HG03060 (cell line): ENCODE measurements at regions not wholly inside any gene's neighbourhood (a gene's known extent, or its start where the extent isn't known, plus 50 kb on each side); places are given as distances from the start of the nearest gene placed in this dataset.

Experiments
- ATAC-seq: cut with Tn5 transposase; IDR thresholded peaks from one replicate; pipeline ENCODE4 v1.9.1; 2021; ENCODE audit warnings: low read depth, moderate number of reproducible peaks; ENCODE audit not compliant: unreplicated experiment

DNA sequence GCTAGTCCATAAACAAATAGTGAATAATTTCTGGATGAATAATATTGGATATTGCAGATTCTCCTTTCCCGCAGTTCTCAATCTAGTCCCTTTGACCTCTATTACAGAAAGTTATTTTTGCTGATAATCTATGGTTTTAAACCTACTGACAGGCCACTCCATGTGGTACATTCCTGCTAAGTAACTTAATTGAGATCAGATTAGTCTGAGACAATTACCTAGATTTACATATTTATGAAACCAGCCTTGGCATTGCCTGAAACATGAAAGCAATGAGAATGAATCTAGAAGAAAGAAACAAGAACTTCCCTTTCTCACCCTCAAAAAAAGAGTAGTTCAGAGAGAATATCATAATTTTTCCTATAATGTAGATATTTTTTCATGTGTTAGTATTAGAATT is 964.2 kb downstream of the JRKL start:
- no peak for ATAC-seq

DNA sequence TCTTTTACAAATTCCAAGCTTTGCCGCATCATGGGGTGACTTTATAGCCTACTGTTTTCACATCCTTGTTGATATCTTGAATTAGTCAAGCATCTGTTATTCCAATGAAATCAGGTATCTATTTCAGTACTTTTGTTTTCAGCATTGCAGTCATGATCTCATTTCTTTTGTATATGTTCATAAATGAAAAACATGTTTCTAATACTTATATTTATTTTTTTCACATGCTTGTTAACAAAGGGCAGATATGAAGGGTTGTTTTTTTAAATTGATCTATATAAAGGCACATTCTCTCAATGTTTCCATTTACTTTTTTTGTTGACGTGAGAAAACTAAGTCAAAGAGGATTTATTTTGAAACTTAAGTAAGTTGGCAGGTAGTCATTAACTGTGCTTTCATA is 964.8 kb downstream of the JRKL start:
- no peak for ATAC-seq

DNA sequence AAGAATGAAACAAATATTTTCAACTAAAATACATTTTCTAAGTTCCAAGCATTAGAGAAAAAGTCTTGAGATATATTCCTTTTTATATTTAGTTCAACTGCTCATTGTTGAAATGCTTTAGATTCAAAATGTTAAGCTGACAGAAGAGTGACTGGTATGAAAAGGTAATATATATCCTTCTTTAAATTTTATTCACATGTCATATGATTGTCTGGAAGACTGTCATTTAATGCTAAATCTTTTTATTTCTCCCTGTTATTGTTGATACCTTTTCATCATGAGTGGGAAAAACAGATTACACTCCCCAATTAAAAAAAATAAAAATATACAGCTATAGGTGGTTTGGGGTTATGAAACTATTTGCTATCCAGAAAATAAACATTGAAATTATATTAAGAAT is 965.4 kb downstream of the JRKL start:
- ATAC-seq = no peak

DNA sequence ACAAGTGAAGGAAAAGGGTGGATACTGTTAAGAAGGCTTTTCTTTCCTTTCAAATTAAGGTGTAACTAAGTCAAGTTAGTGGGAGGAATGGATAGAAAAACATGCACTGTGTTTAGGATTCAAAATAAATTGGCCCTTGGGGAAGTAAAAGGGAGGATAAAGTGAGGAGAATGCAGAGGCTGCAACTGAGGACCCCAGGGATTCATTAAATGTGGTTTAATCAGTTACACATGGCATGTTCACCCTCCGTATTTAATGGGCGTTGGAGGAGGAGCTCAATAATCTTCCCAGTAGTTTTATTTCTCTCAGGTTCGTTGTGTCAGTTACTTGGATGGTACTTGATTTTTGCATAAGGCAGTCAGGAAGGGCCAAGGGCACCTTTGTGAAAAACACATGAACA is 966.3 kb downstream of the JRKL start:
- ATAC-seq = no peak

DNA sequence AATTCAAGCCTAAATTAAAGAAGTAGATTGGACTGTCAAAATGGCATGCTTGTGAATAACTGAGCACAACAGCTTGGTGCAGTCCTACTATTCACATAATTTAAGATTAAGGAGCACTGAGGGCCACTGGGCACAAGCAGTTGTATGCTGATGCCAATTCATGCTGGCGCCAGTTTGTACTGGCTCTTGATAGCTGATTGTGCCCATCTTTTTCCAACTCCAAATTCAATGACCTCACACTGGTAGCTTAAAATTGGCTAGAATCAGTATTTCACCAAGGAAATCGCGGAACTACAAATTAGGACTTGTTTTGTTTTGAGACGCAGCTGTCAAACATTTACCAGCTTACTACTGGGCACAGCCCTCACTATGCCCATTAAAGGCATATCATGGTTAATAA is 969.2 kb downstream of the JRKL start:
- ATAC-seq = no peak

DNA sequence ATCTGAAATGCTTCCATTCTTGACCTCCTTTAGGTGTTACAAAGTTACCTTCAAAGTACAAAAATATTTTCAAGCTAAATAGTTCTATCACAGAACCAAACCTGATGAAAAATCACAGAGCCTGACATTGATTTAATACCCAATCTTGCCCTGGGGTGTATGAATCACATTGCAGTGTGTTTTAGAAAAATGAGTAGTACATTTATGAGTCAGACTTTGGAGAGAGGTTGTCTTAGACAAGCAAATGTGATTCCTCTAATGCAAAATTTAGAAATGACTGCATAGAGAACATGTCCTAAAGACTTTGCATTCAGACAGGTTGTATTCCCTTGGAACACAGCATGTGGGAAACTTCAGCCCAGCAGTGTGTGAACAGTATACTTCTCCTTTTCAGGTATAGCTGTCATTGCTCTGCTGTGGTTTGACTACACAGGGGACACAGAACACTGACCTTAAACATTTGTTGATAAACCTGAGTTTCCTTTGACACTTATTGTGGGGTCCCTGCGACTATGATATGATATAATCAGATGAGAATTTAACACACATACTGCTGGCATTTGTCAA is 972.1 kb downstream of the JRKL start:
- ATAC-seq = no peak

DNA sequence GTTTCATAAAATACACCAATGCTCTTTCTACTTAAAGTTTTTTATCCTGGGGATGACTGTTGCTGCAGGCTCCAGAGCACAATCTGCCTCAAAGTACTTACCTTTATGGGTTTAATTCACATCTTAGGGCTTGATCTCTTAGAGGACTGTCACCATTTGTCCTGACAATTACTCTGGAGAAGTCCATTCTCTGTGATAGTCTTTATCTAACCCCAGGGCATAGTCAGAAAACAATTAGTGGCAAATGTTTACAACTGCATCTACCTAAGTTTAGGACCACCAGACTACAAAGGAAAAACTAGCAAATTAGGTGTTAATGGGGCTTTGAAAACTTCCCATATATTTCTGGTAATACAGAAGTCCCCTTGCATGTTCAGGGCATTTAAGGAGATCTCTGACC is 973.5 kb downstream of the JRKL start:
- no peak for ATAC-seq

DNA sequence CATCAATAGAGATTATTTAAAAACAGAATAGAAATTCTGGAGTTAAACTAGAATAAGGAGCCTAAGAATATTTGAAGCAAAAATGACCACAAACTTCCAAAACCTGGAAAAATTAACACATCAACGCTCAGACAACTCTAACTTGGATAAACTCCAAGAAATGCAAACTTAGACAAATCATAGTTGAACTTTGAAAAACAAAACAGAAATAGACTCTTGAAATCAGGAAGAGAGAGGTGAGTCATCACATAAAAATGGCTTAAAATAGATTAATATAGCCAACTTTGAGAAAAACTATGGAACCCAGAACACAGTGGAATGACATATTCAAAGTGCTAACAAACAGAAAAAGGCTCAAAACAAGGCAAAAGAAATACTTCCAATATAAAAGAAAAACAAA is 974.2 kb downstream of the JRKL start:
- no peak for ATAC-seq

DNA sequence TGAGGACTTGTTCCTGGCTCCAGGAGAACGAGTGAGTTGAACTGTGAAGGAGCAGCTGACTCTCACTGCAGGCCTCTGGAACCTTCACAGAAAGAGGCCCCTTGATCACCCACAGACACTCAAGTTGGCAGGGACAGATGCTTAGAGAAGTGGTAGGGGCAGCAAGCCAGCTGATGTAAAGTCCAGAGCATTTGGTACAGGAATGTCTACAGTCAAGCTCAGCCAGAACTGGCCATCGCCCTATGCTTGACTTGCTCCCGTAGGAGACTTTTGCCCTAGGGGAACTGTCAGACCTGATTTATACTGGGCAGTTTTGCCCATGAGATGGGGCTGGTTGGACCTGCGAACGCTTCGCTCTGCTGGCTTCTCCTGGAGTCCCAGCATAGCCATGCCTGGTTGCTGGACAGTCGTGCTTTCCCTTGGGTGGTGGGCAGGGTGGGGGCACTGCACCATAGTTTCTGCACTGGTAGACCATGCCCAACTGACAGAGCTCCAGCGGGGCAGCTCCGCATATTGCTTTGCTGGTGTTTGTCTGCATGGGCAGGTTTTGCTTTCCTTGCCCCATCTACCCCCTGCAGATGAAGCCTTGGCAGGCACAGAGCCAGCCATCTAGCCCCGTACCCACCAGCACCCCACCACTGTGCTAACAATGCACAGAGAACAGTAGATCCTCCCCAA is 977.7 kb downstream of the JRKL start:
- ATAC-seq = no peak

DNA sequence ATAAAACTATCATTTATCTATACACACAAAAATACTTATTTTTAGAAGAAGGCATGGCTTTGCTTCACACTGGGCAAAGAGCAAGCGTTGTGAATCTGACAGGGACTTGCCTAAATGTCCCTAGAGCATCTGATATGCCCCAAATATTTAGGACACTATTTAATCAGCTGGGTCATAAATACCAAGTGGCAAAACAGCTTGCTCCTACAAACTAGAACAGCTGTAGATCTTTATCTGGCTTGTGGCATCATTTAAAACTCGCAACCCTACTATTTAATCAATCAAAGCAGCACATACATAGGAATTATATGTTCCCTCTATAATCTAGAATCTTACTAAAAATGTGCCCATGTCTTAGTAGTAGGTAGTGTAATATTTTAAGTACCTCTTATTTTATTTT is 999.5 kb downstream of the JRKL start:
- no peak for ATAC-seq

DNA sequence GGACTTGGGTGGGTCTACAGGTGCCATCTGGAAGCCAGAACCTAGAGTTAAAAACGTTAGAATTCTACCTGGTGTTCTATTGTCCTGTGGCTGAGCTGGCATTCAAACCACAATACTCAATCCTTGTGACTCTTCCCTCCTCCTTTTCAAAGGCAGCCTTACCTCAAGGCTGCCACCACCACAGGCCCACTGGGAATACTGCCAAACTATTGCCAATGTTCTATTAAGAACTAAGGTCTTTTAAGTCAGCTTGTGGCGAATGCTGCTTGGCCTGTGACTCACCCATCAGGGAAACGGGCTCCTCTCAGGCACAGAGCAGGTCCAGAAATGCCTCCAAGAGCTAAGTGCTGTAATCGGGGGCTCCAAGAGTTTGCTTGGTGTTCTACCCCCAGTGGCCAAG is 1008.4 kb downstream of the JRKL start:
- ATAC-seq = no peak

DNA sequence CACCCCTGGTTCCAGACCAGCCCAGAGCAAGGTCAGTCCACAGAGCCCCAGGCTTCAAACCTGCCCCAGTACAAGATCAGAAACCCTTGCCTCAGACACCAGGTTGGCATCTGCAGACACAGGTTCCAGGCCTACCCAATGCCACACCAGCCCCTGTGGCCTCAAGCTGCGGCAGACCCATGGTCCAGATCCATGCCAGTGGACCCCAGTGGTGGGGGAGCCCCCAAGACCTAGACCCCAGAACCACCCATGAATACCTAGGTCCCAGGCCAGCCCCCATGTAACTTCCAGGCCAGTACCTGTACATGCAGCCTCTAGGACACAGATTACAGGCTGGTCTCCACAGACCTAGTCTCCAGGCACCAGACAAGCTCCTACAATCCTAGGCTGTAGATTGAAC is 1019.3 kb downstream of the JRKL start:
- no peak for ATAC-seq

DNA sequence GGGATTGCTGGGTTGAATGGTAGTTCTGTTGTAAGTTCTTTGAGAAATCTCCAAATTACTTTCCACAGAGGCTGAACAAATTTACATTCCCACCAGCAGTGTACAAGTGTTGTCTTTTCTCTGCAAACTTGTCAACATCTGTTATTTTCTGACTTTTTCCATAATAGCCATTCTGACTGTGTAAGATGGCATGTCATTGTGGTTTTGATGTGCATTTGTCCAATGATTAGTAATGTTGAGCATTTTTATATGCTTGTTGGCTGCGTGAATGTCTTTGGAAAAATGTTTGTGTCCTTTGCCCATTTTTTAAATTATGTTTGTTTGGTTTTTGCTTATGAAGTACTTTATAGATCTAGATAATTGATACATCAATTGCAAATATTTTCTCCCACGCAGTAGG is 1025.0 kb downstream of the JRKL start:
- no peak for ATAC-seq

DNA sequence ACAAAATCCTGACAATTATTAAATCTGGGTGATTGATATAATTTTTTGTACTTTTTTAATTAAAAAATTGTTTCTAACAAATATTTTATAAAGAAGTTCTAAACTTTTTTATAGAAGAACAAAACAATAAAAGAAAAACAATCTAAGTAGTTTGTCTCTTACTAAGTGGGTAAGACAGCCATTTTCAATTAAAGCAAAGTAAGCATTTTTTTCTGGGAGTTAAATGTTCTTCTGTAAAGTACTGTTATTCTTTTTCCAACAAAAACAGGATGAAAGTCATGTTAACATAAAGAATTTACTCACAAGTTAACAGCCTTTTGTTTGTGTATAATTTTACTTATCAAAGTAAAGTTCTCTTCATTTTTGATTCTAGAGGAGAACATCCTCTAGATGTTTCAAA is 1029.9 kb downstream of the JRKL start:
- no peak for ATAC-seq

DNA sequence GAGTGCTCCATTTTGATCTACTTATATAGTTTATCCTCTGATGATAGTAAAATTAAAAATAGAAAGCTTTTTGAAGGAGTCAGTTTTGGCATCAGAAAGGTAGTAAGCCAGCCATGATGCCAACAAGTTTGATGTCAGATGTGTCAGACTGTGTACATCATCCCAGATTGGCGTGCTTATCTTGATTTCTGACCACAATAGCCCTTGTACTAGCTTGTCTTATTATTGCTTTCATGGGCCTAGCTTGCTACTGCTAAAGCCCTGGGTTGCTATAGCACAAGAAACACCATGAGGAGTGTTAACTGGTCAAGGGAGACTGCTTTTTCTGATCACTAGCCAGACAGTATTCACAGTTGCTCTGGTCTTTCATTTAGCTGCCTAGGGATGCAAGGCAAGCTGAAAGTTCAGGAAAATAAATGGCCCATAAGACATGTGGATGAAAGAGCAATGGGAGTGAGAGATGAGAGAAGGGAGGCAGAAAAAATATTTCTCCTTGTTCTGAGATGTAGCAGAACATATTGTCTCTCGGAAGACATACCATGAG is 1038.5 kb downstream of the JRKL start:
- no peak for ATAC-seq

DNA sequence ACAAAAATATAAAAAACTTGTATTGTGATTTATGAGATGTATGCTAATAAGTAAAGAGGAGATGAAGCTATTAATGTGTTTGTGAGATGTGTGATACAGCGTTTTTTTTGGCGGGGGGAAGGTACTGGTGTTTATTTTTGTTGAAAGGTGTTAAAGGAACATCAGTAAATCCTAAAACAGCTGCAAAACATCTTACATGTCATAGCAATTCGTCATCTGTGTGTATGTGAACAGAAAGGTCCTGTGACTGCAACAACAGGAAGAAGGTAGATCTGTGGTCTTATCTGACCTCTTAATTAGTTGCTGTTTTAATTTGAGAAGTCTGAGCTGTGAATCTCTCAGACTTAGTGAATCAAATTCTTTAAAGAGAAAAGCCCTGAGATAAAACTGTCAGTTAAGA is 1041.1 kb downstream of the JRKL start:
- ATAC-seq = no peak

DNA sequence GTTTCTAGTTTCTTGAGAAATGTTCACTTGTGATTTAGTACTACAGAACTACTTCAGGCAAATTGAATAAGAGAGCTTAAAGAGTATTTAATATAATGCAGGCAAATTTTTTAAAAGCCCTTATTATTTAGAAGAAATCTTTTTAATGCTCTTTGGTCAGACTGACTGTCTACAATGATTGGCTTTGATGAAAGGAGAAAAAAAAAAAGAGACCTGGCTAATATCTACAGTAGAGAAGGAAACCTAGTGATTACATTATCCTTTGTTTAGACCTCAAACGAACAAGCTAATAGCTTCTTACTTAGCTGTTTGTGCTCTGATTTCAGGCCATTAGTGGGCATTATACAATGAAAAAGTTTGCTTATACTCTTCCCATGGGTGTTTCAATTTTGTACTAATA is 1043.1 kb downstream of the JRKL start:
- no peak for ATAC-seq

DNA sequence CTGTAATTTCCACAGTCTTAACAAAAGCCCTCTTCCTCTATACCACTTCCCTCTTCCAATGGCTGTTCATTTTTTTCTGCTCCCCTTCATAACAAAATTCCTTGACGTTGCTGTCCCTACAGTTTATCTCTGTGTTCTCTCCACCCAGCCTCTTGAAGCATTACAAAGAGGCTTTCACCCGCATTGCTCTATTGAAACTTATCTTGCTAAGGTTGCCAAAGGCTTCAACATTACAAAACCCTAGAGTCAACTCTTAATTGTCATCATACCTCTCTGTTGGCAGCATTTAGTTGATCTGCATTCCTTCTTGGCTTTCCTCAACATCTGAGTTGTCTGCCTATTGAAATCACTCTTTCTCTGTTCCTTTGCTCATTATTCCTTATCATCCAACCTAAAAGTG is 1055.7 kb downstream of the JRKL start:
- ATAC-seq = no peak

DNA sequence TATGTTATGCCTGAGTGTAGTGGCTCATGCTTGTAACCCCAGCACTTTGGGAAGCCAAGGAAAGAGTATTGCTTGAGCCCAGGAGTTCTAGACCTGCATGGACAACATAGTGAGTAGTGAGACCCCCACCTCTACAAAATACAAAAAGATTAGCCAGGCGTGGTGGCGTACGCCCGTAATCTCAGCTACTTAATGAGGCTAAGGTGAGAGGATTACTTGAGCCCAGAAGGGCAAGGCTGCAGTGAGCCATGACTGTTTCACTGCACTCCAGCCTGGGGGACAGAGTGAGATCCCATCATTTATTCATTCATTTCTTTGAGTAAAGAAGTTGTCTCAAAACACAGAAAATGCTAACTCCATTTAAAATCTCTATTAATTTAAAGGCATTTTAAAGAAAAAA is 1061.6 kb downstream of the JRKL start:
- ATAC-seq = no peak

DNA sequence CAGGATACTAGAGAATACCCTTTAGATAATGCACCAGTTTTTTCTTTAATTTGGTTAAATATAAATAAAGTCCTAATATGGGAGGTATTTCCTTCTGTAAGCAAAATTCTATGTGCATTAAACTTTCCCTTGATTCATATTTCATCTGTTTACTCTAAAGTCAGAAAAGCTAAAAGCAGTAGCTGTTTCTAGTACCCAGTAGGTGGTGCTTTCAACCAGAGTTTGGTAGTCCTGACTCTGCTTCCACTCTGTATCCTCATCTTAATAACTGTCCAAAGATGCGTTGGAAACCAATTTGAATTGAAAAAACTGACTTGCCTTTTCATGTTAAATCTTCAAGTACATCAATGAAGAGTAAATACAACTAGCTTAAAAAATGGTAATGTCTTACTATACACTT is 1065.2 kb downstream of the JRKL start:
- no peak for ATAC-seq

DNA sequence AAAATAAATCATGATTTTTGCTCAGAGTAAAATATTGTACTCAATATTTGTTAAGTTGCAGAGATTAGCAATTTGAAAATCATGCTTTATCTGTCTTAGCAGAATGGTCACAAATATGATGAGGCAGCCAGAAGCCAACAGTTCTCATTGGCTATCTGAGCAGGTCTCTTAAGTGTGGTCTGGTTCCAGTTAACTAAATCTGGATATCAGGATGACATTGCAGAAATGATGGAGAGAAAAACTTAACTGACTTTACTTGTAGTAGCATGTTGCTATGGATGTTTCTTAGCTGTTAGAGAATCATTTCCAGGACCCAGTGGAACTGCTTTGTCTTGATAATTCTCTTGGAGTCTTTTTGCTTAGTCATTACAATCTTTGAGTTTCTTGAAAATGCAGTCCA is 1070.3 kb downstream of the JRKL start:
- no peak for ATAC-seq

DNA sequence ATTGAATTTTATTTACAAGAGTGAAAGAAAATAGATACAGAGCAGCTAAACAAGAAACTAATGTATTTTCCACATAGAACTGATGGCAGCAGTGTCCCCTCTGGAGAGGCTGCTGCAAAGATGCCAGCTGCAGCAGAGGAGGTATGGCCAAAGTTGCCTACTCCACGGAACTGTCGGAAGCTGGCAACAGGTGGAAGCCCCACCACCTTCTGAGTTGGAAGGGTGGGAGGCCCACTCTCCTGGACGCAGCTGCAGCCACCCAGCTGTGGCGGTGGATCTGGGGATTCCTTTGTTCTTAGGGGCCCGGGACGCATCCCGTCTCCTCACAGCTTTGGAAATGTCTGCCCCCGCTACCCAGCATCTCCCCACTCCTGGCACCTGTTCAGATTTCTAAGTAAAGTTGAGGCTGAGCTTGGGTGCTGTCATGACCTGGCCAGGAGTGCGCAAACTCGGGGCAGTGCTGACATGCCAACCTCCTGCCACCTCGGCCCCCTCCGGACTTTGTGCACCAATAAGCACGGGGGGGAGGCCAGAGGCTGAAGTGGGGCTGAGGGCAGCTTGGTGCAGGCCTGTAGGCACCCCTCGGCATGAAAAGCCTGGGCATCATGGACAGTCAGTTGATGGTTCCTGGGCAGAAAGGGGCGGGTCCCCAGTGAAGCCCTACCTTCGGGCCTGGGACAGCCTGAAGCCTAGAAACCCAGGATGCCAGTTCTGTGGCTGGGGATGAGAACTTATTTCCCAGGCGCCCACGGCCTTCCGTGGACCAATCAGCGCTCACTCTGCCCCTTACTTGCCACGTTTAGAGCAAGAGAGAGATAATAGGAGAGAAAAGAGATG is 1071.4 kb downstream of the JRKL start:
- ATAC-seq = no peak
